ENCODE measurements at regions not wholly inside any gene's neighbourhood (a gene's known extent, or its start where the extent isn't known, plus 50 kb on each side); places are given as distances from the start of the nearest gene placed in this dataset.

DNA sequence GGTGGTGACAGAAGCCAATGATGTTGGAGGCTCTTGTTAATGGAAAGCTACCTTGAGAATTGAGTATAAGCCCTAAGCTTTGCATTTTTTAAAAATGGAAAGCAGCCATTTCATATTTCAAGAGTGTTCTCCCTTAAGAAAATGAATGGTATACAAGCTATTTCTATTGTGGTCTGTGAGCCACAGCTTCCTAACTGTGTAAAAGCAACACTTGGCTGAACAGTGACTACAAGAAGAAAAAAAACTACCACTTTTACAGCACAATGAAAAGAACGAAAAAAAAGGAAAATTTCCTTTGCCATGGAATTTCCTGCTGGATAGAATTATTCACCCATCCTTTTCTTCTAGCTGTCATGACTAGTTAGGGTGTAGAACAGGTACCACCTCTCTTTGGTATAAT is 397.1 kb upstream of the BTBD3 start:
- CTCF ChIA-PET, result no interaction called here
- POLR2A ChIA-PET, result no interaction called here
- no peak overlapping the region for H3K4me3 ChIP-seq (ENCODE audit: low read length)
- TF ChIP-seq CTCF (IDR thresholded peaks at IDR 0.05), result no peak
- H3K27ac Mint-ChIP-seq, result no peak overlapping the region
- no peak overlapping the region for H3K27ac ChIP-seq (ENCODE audit: low read depth in 1 of 2, low read length in 2 of 2)
- no peak for DNase-seq
- H3K27me3 ChIP-seq (ENCODE audit: control insufficient read depth in 1 of 2, insufficient read depth in 2 of 2, low read length in 2 of 2), result no peaks in the 10 kb centered on the region
- no peaks in the 10 kb centered on the region for H3K36me3 ChIP-seq (ENCODE audit: insufficient read depth, low read length)
- H3K4me1 Mint-ChIP-seq (ENCODE audit: low read depth), result no peaks in the 10 kb centered on the region
- no peaks in the 10 kb centered on the region for H3K4me1 ChIP-seq (ENCODE audit: insufficient read depth, low read length)
- H3K36me3 Mint-ChIP-seq (ENCODE audit: low read depth), result no peaks in the 10 kb centered on the region
- H3K9me3 Mint-ChIP-seq, result peaks cover 9% of the 10 kb centered on the region
- ATAC-seq (ENCODE audit: poor library complexity), result no peak
- H3K4me3 Mint-ChIP-seq, result no peak overlapping the region
- H3K27me3 Mint-ChIP-seq, result no peaks in the 10 kb centered on the region
- intact Hi-C loops (cut with DNase I, micrococcal nuclease), result no loop called here
- peaks cover 0 to 4% of the 10 kb centered on the region in 2 experiments for H3K9me3 ChIP-seq (ENCODE audit: control insufficient read depth in 1 of 2, insufficient read depth in 1 of 2, low read length in 2 of 2)

DNA sequence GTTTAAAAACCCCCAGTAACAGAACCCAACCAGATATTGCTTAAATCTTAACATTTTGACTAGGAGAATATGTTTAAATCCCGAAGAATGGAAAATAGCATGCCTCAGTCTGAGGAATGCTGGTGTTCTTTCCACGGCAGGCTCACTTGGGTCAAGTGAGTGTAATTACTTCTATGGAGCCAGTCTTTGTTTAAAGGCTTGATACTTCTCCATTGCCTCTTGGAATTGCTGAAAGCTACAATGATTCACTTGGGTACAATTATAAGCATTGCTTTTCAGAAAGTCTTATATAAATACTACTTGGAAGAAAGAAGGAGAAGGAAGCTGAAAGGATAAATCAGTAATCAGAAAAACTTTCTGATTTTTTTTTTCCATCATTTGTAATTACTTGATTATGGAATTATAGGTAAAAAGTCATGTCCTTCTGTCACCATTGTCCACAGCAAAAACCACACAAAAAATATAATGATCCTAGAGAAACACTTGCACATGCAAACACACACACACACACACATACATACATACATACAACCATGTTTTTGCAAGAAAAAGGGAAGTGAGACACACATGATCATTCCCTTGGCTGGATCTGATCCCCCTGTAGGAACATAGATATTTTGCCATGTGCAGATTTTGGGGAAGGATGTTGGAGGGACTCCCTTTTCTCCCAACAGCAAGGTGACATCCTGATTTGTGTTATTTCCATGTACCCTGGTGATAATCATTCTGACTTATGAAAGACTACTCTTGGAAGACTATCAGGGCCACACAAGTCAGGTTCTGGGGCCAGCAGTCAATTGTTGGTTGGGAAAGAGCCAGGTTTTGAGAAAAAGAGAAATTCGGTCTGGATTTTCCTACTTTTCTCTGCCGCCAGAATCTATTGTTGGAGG is 396.0 kb upstream of the BTBD3 start:
- Mint-ChIP-seq H3K27me3 (no peaks in the 10 kb centered on the region), H3K4me3 (no peak overlapping the region), H3K36me3 (ENCODE audit: low read depth) (no peaks in the 10 kb centered on the region), H3K27ac (no peak overlapping the region), H3K4me1 (ENCODE audit: low read depth) (no peaks in the 10 kb centered on the region), H3K9me3 (peaks cover 9% of the 10 kb centered on the region)
- CTCF ChIA-PET, result no interaction called here
- POLR2A ChIA-PET, result no interaction called here
- H3K9me3 ChIP-seq (ENCODE audit: control insufficient read depth in 1 of 2, insufficient read depth in 1 of 2, low read length in 2 of 2), result peaks cover 0 to 8% of the 10 kb centered on the region in 2 experiments
- no peaks in the 10 kb centered on the region for H3K27me3 ChIP-seq (ENCODE audit: control insufficient read depth in 1 of 2, insufficient read depth in 2 of 2, low read length in 2 of 2)
- no peak overlapping the region for H3K4me3 ChIP-seq (ENCODE audit: low read length)
- no peak for TF ChIP-seq CTCF (IDR thresholded peaks at IDR 0.05)
- no peaks in the 10 kb centered on the region for H3K36me3 ChIP-seq (ENCODE audit: insufficient read depth, low read length)
- no peak overlapping the region for H3K27ac ChIP-seq (ENCODE audit: low read depth in 1 of 2, low read length in 2 of 2)
- H3K4me1 ChIP-seq (ENCODE audit: insufficient read depth, low read length), result no peaks in the 10 kb centered on the region
- ATAC-seq (ENCODE audit: poor library complexity) (no peak), DNase-seq (no peak)
- intact Hi-C loops (cut with DNase I, micrococcal nuclease), result no loop called here

- H3K27me3 ChIP-seq (ENCODE audit: control insufficient read depth in 1 of 2, insufficient read depth in 2 of 2, low read length in 2 of 2), result no peaks in the 10 kb centered on the region
- ATAC-seq (ENCODE audit: poor library complexity) (no peak), DNase-seq (no peak)
- H3K27ac Mint-ChIP-seq, result no peak overlapping the region
- H3K36me3 Mint-ChIP-seq (ENCODE audit: low read depth), result no peaks in the 10 kb centered on the region
- peaks cover 0 to 13% of the 10 kb centered on the region in 2 experiments for H3K9me3 ChIP-seq (ENCODE audit: control insufficient read depth in 1 of 2, insufficient read depth in 1 of 2, low read length in 2 of 2)
- ChIA-PET CTCF (no interaction called here), POLR2A (no interaction called here)
- intact Hi-C loops (cut with DNase I, micrococcal nuclease), result no loop called here
- no peak overlapping the region for H3K4me3 ChIP-seq (ENCODE audit: low read length)
- H3K4me1 ChIP-seq (ENCODE audit: insufficient read depth, low read length), result no peaks in the 10 kb centered on the region
- H3K9me3 Mint-ChIP-seq, result peaks cover 9% of the 10 kb centered on the region
- TF ChIP-seq CTCF (IDR thresholded peaks at IDR 0.05), result no peak
- no peaks in the 10 kb centered on the region for H3K36me3 ChIP-seq (ENCODE audit: insufficient read depth, low read length)
- H3K4me3 Mint-ChIP-seq, result no peak overlapping the region
- no peaks in the 10 kb centered on the region for H3K4me1 Mint-ChIP-seq (ENCODE audit: low read depth)
- no peak overlapping the region for H3K27ac ChIP-seq (ENCODE audit: low read depth in 1 of 2, low read length in 2 of 2)
- H3K27me3 Mint-ChIP-seq, result no peaks in the 10 kb centered on the region
These were observed 395.3 kb upstream of the BTBD3 start for GRCh38 chr20:11522366-11522741.

Measured in CD4-positive, alpha-beta T cell (primary cell).